Body of pancreas (tissue), 4 donors: ENCODE measurements at regions not wholly inside any gene's neighbourhood (a gene's known extent, or its start where the extent isn't known, plus 50 kb on each side); places are given as distances from the start of the nearest gene placed in this dataset.

ENCODE experiments used
- ATAC-seq: fragments of 150-250 bp; one replicate; pipeline ENCODE4 v1.9.1; 2016
- DNase-seq, 4 donors: peaks; one replicate each; pipeline ENCODE4 v3.0.0-alpha.2; 2019
- H3K27ac ChIP-seq, 4 donors: fragments of 200-600 bp; sonication (generic); 1 replicate in 3 of 4; 2 replicates in 1 of 4; pipeline versions ENCODE4 v1.5.1 to v1.6.1; 2016 to 2019; ENCODE audit warnings: mild to moderate bottlenecking in 1 of 4, mixed read lengths in 1 of 4, moderate library complexity in 1 of 4
- H3K27me3 ChIP-seq, 2 donors: fragments of 200-600 bp; sonication (generic); one replicate each; pipeline ENCODE4 v1.6.0; 2016; ENCODE audit warnings: mild to moderate bottlenecking in 1 of 2
- H3K36me3 ChIP-seq, 2 donors: fragments of 200-600 bp; sonication (generic); replicated peaks in 1 of 2; 2 replicates each; pipeline ENCODE4 v1.5.1; 2016; ENCODE audit warnings: low read depth in 2 of 2; ENCODE audit not compliant: insufficient read depth in 1 of 2
- H3K4me1 ChIP-seq: fragments of 200-600 bp; sonication (generic); one replicate; pipeline ENCODE4 v1.6.0; 2016
- H3K4me3 ChIP-seq, 2 donors: fragments of 200-600 bp; sonication (generic); 1 replicate in 1 of 2; 2 replicates in 1 of 2; pipeline ENCODE4 v1.5.1; 2016 to 2019
- H3K9me3 ChIP-seq, 3 donors: fragments of 200-600 bp; sonication (generic); 1 replicate in 2 of 3; 2 replicates in 1 of 3; pipeline ENCODE4 v1.5.1; 2016
- POLR2A ChIP-seq, 3 donors: fragments of 450-650 bp; IDR thresholded peaks; one replicate each; pipeline ENCODE4 v1.6.1; 2016; ENCODE audit warnings: antibody characterized with exemption in 3 of 3, mild to moderate bottlenecking in 2 of 3
- WGBS, 2 donors: methylation state at CpG; one replicate each; pipeline ENCODE4 v1.1.5; 2017; 5-methylcytosine and 5-hydroxymethylcytosine counted together
- intact Hi-C: fragments of 100-400 bp; cut with DNase I; formaldehyde crosslinking; loops from one replicate; pipeline ENCODE4 v1.15.1; 2023
- TF ChIP-seq, protein P1 (sequence below), 7 experiments: fragments of 450-650 bp in 4 of 7; fragments of 200-600 bp in 3 of 7; sonication (generic) in 3 of 7; IDR thresholded peaks; one replicate each; pipeline ENCODE4 v1.5.1; 2016 to 2019; ENCODE audit warnings: antibody characterized with exemption in 7 of 7

DNA sequence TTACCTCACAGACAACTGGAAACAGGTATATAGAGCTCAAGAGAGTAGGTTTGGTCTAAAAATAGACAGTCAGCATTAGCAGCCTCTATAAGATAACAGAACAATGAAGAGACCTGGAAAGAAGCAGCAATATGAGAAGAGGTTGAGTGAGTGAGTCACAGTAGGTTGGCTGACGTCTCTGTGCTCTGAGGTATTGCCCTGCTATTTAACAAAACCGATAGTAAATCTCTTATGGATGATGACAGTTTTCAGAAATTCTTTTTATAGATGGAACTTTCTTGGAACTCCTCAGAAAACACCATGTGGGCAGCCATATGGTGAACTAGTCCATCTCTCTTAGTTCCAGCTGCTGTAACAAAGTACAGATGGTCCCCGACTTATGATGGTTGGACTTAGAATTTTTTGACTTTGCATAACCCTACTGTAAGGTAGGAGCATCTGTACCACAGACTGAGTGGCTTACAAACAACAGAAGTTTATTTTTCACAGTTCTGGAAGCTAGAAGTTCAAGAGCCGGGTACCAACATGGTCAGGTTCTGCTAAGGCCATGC lies 123.5 kb downstream of the MBD2 start:
- Histone ChIP-seq H3K36me3 (no peaks in the 10 kb centered on the region), H3K4me3 (no peak overlapping the region), H3K9me3 (no peaks in the 10 kb centered on the region), H3K27ac (no peak overlapping the region), H3K27me3 (no peaks in the 10 kb centered on the region), H3K4me1 (no peaks in the 10 kb centered on the region)
- TF ChIP-seq, protein P1, sequence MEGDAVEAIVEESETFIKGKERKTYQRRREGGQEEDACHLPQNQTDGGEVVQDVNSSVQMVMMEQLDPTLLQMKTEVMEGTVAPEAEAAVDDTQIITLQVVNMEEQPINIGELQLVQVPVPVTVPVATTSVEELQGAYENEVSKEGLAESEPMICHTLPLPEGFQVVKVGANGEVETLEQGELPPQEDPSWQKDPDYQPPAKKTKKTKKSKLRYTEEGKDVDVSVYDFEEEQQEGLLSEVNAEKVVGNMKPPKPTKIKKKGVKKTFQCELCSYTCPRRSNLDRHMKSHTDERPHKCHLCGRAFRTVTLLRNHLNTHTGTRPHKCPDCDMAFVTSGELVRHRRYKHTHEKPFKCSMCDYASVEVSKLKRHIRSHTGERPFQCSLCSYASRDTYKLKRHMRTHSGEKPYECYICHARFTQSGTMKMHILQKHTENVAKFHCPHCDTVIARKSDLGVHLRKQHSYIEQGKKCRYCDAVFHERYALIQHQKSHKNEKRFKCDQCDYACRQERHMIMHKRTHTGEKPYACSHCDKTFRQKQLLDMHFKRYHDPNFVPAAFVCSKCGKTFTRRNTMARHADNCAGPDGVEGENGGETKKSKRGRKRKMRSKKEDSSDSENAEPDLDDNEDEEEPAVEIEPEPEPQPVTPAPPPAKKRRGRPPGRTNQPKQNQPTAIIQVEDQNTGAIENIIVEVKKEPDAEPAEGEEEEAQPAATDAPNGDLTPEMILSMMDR (IDR thresholded peaks at IDR 0.05): no peak
- TF ChIP-seq POLR2A (IDR thresholded peaks at IDR 0.05): no peak
- no peak for DNase-seq
- ATAC-seq: no peak
- intact Hi-C loops: no loop called here
- 70 to 73% methylated on average over 4 of the region's 4 CpGs for WGBS, 2 donors

DNA sequence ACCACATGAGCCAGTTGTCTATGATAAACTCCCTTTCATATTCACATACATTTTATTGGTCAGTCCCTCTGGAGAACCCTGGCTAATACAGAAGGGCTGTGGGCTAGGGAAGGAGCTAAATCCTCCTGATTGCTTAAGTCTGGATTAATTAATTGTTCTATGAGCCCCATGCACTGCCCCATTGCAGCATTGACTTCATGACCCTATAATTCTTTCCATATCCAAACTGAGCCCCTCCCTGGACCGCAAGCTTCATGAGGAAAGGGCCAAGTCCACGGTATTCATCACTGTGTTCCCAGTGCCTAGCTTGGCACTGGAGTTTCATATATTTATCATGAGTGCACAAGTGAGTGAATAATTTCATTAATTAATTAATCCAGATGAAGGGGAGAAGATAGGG lies 124.0 kb downstream of the MBD2 start:
- 69 to 97% methylated on average over 2 of the region's 2 CpGs for WGBS, 2 donors

DNA sequence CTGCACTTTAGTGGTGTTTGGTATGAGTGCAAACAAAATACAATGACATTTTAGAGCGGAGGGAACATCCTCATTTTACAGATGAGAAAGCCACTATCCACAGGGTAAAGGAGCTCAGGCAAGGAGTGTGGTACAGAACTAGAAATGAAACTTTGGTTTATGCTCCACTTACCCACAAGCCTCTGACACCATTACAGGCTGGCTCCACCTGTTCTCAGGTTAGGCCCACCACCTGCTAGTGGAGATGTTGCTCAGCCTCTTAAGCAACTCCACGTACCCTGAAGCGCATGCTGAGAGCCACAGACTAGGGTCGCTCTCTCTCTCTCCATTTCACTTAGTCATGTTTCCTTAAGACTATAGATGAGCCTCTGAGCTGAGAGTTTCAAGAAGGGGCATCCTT lies 130.0 kb downstream of the MBD2 start:
- no peaks in the 10 kb centered on the region for H3K4me1 ChIP-seq
- WGBS, 2 donors: 81 to 90% methylated on average over 4 of the region's 4 CpGs

More for the DNA sequence above, 124.0 kb downstream of the MBD2 start:
- DNase-seq: no peak
- no peaks in the 10 kb centered on the region for H3K9me3 ChIP-seq
- no peaks in the 10 kb centered on the region for H3K27me3 ChIP-seq
- H3K27ac ChIP-seq: no peak overlapping the region
- ATAC-seq: no peak
- no peaks in the 10 kb centered on the region for H3K4me1 ChIP-seq
- TF ChIP-seq, protein P1 (IDR thresholded peaks at IDR 0.05): no peak
- no peak for TF ChIP-seq POLR2A (IDR thresholded peaks at IDR 0.05)
- intact Hi-C loops: no loop called here
- H3K36me3 ChIP-seq: no peaks in the 10 kb centered on the region
- H3K4me3 ChIP-seq: no peak overlapping the region

DNA sequence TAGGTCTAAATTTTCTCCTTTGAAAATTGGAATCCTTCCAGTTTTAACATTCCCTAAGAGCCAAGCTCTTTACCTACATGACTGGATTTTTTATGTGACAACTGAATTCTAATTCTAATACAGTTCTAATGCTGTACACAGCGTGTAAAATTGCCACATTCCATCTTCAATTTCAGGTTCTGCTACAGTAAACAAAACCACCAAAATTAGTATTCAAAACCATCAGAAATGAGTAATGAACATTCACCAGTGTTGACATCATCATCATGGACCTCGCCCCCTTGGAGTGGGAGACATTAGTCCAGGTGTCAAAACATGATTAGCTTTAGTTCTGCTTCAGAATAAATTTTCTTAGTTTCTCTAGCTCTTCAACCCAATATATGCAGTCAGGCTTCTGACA lies 133.6 kb downstream of the MBD2 start:
- Histone ChIP-seq H3K4me3 (no peak overlapping the region), H3K27ac (no peak overlapping the region), H3K4me1 (no peaks in the 10 kb centered on the region), H3K36me3 (no peaks in the 10 kb centered on the region), H3K27me3 (no peaks in the 10 kb centered on the region), H3K9me3 (no peaks in the 10 kb centered on the region)
- intact Hi-C loops: no loop called here
- DNase-seq (no peak), ATAC-seq (peak; percentile 68)
- WGBS, 2 donors: 40 to 54% methylated on average over 2 of the region's 2 CpGs
- TF ChIP-seq, protein P1 (IDR thresholded peaks at IDR 0.05): no peak
- no peak for TF ChIP-seq POLR2A (IDR thresholded peaks at IDR 0.05)

More for the DNA sequence above, 130.0 kb downstream of the MBD2 start:
- DNase-seq (no peak), ATAC-seq (no peak)
- H3K27me3 ChIP-seq: no peaks in the 10 kb centered on the region
- H3K27ac ChIP-seq: no peak overlapping the region
- no peak overlapping the region for H3K4me3 ChIP-seq
- intact Hi-C loops: no loop called here
- TF ChIP-seq, protein P1 (IDR thresholded peaks at IDR 0.05): no peak
- TF ChIP-seq POLR2A (IDR thresholded peaks at IDR 0.05): no peak
- H3K9me3 ChIP-seq: no peaks in the 10 kb centered on the region
- H3K36me3 ChIP-seq: no peaks in the 10 kb centered on the region

DNA sequence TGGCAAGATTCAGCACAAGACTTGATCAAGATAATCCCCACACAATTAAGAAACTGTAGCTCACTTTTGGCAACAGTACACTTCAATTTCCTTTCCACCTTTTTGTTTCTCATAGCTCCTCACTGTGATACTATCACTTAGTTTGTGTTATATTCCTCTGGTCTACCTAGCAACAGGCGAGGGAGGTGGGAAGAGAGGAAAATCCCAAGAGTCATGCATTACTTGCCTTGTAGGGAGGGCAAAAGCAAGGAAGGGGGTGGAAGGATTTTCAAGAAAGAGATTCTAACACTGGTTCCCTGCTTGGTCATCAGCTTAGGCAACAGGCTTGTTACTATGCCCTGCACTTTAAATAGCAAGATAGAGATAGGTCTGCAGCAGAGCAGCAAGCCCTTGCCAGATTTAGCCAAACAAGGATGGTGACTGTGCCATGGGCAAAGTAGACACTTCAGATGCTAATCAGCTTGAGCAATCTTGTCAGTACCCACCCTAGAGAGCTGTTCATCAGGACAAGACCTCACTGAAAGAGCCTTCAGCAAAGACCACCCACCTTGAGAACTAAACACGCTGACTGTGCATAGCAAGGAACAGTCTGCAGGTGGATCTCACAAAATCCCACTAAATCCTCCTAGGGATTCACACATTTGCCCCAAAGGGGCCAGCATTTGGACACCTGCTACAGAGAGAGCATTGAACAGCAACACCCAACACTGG lies 134.6 kb downstream of the MBD2 start:
- no peak overlapping the region for H3K4me3 ChIP-seq
- ATAC-seq (no peak), DNase-seq (no peak)
- no peak overlapping the region for H3K27ac ChIP-seq
- no peaks in the 10 kb centered on the region for H3K27me3 ChIP-seq
- no peaks in the 10 kb centered on the region for H3K9me3 ChIP-seq
- intact Hi-C loops: no loop called here
- no peaks in the 10 kb centered on the region for H3K4me1 ChIP-seq
- no peak for TF ChIP-seq POLR2A (IDR thresholded peaks at IDR 0.05)
- TF ChIP-seq, protein P1 (IDR thresholded peaks at IDR 0.05): no peak
- no peaks in the 10 kb centered on the region for H3K36me3 ChIP-seq
- WGBS, 2 donors: 73 to 76% methylated on average over 2 of the region's 2 CpGs
